Naive thymus-derived CD8-positive, alpha-beta T cell (primary cell): ENCODE measurements at regions not wholly inside any gene's neighbourhood (a gene's known extent, or its start where the extent isn't known, plus 50 kb on each side); places are given as distances from the start of the nearest gene placed in this dataset.

Experiments
- ATAC-seq, 2 donors: fragments of 150-1000 bp; cut with Tn5 transposase in 1 of 2; sonication (Bioruptor Pico), chemical (Tn5 transposase) in 1 of 2; 1 replicate in 1 of 2; 2 replicates in 1 of 2; pipeline ENCODE4 v1.10.0; 2021; ENCODE audit warnings: mild to moderate bottlenecking in 2 of 2, moderate library complexity in 2 of 2
- POLR2A ChIA-PET: fragments of 350-600 bp; sonication (Branson Sonifier 250); formaldehyde crosslinking; loops from one replicate; lab custom pipeline; 2021; ENCODE audit warnings: antibody characterized with exemption; lab: Charles Lee
- DNase-seq, 10 donors: peaks; one replicate each; pipeline versions ENCODE4 v3.0.0 to v3.0.0-alpha.2; 2020 to 2022
- H3K27ac Mint-ChIP-seq, 10 donors: one replicate each; pipeline ENCODE4 v1.8.0; 2020 to 2022; ENCODE audit warnings: mild to moderate bottlenecking in 10 of 10, mixed read lengths in 10 of 10, moderate library complexity in 4 of 10, inconsistent platforms in 1 of 10
- H3K27me3 Mint-ChIP-seq, 5 donors: one replicate each; pipeline ENCODE4 v1.8.0; 2021 to 2022; ENCODE audit warnings: mixed read lengths in 5 of 5
- H3K36me3 Mint-ChIP-seq, 3 donors: one replicate each; pipeline ENCODE4 v1.8.0; 2020 to 2022; ENCODE audit warnings: mixed read lengths in 3 of 3, mild to moderate bottlenecking in 2 of 3, inconsistent platforms in 1 of 3
- H3K4me1 Mint-ChIP-seq, 4 donors: one replicate each; pipeline ENCODE4 v1.8.0; 2021 to 2022; ENCODE audit warnings: mixed read lengths in 4 of 4
- H3K4me3 Mint-ChIP-seq, 10 donors: one replicate each; pipeline ENCODE4 v1.8.0; 2020 to 2022; ENCODE audit warnings: mild to moderate bottlenecking in 10 of 10, mixed read lengths in 10 of 10, moderate library complexity in 6 of 10, inconsistent platforms in 1 of 10
- H3K9me3 Mint-ChIP-seq, 9 donors: one replicate each; pipeline ENCODE4 v1.8.0; 2020 to 2022; ENCODE audit warnings: mixed read lengths in 9 of 9, mild to moderate bottlenecking in 3 of 9, inconsistent platforms in 1 of 9, moderate library complexity in 1 of 9

DNA sequence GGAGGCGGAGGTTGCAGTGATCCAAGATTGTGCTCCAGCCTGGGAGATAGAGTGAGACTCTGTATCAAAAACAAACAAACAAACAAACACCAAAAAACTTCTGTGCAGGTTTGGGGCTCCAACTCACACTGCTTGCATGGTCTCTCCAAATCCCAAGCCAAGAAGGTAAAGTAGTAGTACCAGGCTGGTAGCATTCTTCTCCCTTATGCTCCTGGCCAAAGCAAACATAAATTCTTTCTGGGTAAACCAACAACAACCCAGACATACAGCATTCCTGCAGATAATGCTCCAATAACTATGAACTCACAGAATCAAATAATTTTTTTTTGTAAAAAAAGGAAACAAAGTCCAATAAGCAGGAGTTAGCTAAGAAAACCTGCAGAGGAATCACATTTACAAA, 57.8 kb upstream of the KLHL31 start:
- DNase-seq (no peak), ATAC-seq (no peak)
- Mint-ChIP-seq H3K27me3 (peaks cover 7 to 19% (median 11%) of the 10 kb centered on the region in 5 donors), H3K36me3 (no peaks in the 10 kb centered on the region), H3K4me1 (peaks cover 5 to 14% (median 8%) of the 10 kb centered on the region in 4 donors), H3K9me3 (no peaks in the 10 kb centered on the region), H3K27ac (no peak overlapping the region), H3K4me3 (no peak overlapping the region)
- POLR2A ChIA-PET = no interaction called here

DNA sequence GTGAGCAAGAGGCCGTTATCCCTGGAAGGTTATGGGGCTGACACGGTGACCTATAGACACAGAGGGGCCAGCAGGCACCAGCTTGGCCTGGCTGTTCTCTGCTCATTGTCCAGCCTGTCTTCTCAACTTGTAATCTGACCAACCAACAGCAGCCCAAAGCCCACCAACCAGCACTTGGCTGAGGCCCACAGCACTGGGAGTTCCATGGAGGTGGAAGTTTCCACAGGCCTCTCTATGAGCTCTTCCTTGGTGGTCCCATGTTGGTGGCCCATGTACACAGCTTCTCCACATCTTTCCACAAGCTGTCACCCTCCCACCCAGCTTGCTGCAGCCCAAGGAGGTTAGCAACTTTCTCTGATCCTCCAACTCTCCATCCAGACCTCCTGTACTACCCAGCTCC, 56.2 kb upstream of the KLHL31 start:
- POLR2A ChIA-PET = no interaction called here
- ATAC-seq = no peak
- Mint-ChIP-seq H3K27ac (no peak overlapping the region), H3K36me3 (no peaks in the 10 kb centered on the region), H3K9me3 (no peaks in the 10 kb centered on the region), H3K4me3 (no peak overlapping the region), H3K27me3 (peaks cover 7 to 24% (median 9%) of the 10 kb centered on the region in 5 donors), H3K4me1 (peaks cover 4 to 14% (median 6%) of the 10 kb centered on the region in 4 donors)
- DNase-seq = no peak

DNA sequence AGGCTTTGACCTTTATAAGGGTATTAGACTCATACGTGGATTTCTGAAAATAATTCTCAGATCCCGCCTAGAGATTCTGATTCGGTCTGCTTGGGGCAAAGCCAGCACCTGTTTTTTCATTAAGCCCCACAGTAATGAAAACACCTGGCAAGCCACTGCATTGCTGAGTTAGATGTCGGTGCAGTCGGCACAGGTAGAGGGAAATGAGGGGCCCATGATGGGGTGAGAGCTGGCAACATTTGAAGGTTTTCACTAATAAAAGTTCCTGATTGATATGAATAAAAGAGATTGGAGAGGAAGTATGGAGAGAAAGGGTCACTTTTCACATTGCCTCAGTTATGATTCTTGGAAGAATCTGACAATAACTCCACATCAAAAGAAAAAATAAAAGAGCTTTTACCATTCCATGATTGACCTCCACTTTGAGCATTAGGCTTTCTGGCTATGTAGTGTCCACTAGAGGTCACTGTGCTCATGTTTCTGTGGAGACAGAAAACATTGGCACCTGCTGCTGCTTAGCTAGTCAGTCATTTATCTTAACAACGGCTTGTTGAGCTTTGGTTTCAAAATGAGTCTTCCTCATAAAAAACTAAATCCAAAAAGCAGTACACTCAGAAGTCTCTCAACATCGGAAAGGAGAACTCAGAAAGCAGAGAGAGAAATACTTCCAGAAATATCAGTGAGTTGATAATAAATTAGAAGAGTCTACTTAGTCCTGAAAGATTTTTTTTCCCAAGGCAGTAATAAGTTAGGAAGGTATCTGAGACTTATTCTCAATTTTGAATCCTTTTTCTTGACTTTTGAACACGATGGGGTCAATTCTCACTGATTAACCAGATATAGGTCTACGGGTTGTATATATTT, 53.3 kb upstream of the KLHL31 start:
- Mint-ChIP-seq H3K4me3 (no peak overlapping the region), H3K36me3 (no peaks in the 10 kb centered on the region), H3K27me3 (peaks cover 0 to 9% (median 6%) of the 10 kb centered on the region in 5 donors), H3K27ac (peak overlapping the region in 1 of 10 donors; percentile 4), H3K4me1 (peaks cover 2 to 6% (median 2%) of the 10 kb centered on the region in 4 donors), H3K9me3 (no peaks in the 10 kb centered on the region)
- ATAC-seq (peak; percentile 65 to 78), DNase-seq (peak in 5 of 10 donors; percentile 9 to 39 (median 30))
- POLR2A ChIA-PET = interaction anchor here (0.7 kb wide), 1 partner anchor 69 kb away, joined by 3 read pairs; no protein-coding TSS in a partner anchor

DNA sequence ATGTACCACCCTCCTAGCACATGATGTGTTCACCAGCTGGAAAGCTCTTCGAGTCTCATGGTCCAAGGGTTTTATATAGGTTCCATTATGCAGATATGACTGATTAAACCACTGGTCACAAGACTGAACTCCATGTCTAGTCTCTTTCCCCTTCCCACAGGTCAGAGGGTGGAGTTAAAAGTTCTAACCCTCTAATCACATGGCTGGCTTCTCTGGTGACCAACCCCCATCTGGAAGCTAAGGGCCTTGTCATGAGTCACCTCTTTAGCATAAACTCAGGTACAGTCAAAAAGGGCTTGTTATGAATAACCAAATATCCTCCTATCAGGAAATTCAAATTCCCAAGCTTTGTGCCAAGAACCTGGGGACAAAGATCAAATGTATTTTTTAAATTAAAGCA, 52.0 kb upstream of the KLHL31 start:
- Mint-ChIP-seq H3K27ac (no peak overlapping the region), H3K36me3 (no peaks in the 10 kb centered on the region), H3K9me3 (no peaks in the 10 kb centered on the region), H3K4me3 (no peak overlapping the region), H3K4me1 (peaks cover 2 to 6% (median 2%) of the 10 kb centered on the region in 4 donors), H3K27me3 (peaks cover 0 to 10% (median 6%) of the 10 kb centered on the region in 5 donors)
- POLR2A ChIA-PET = no interaction called here
- DNase-seq (no peak), ATAC-seq (no peak)

DNA sequence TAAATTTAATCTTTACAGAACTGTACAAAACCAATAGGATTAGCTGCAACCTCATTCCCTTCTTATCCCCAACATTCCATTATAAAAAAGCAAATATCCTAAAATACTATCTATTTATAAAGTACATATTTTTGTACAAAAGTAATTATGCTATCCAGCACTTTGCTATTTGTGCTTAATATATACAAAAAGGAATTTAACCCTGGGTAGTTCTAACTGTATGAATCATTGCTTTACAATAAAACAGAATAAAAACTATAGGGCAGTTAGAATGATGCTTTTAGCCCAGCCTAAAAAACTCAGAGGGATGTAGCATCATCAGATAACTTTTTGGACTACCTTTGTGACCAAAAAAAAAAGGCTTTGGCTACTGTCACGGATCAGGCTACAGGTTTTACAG, 49.9 kb upstream of the KLHL31 start:
- H3K27ac Mint-ChIP-seq = no peak overlapping the region
- H3K4me1 Mint-ChIP-seq = peaks cover 2 to 6% (median 2%) of the 10 kb centered on the region in 4 donors
- H3K4me3 Mint-ChIP-seq = no peak overlapping the region
- H3K9me3 Mint-ChIP-seq = no peaks in the 10 kb centered on the region
- ATAC-seq = no peak
- no peaks in the 10 kb centered on the region for H3K36me3 Mint-ChIP-seq
- POLR2A ChIA-PET = no interaction called here
- DNase-seq = no peak
- peaks cover 9 to 19% (median 15%) of the 10 kb centered on the region in 5 donors for H3K27me3 Mint-ChIP-seq
